Coronary artery (tissue), 2 donors: ENCODE measurements at regions not wholly inside any gene's neighbourhood (a gene's known extent, or its start where the extent isn't known, plus 50 kb on each side); places are given as distances from the start of the nearest gene placed in this dataset.
"Not testable (repeated sequence)": the region's sequence is repeated elsewhere in the genome, so short reads cannot be mapped to it uniquely, and the experiment has no call there.

Experiments
- DNase-seq: peaks from one replicate; pipeline ENCODE4 v3.0.0-alpha.2; 2017; ENCODE audit warnings: low spot score
- H3K27ac ChIP-seq, 2 donors: fragments of 200-600 bp; sonication (generic); one replicate each; pipeline ENCODE4 v1.5.1; 2016 to 2019
- H3K4me3 ChIP-seq: fragments of 200-600 bp; sonication (generic); 2 replicates; pipeline ENCODE4 v1.5.1; 2016; ENCODE audit warnings: mild to moderate bottlenecking, moderate library complexity
- TF ChIP-seq, protein P1 (sequence below): fragments of 200-600 bp; sonication (generic); IDR thresholded peaks from one replicate; pipeline ENCODE4 v1.5.1; 2019; ENCODE audit warnings: antibody characterized with exemption

- Histone ChIP-seq H3K27ac (no peak overlapping the region), H3K4me3 (no peak overlapping the region)
These were observed 745.5 kb downstream of the LRRIQ3 start for GRCh38 chr1:73452522-73452921.

DNA sequence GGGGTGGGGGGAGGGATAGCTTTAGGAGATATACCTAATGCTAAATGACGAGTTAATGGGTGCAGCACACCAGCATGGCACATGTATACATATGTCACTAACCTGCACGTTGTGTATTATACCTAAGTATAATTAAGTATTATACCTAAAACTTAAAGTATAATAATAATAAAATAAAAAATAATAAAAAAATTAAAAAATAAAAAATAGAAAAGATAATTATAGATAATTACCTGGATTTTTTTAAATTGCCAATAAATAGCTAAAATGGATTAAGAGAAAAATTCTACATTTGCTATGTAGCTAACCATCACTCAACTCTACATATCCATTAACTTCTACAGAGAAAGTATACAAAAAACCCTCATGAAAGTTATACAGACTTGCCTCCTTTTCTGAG is 747.3 kb downstream of the LRRIQ3 start:
- not testable (repeated sequence) for H3K27ac ChIP-seq, H3K4me3 ChIP-seq, DNase-seq

More at GRCh38 chr1:73452522-73452921, 745.5 kb downstream of the LRRIQ3 start:
- TF ChIP-seq, protein P1, sequence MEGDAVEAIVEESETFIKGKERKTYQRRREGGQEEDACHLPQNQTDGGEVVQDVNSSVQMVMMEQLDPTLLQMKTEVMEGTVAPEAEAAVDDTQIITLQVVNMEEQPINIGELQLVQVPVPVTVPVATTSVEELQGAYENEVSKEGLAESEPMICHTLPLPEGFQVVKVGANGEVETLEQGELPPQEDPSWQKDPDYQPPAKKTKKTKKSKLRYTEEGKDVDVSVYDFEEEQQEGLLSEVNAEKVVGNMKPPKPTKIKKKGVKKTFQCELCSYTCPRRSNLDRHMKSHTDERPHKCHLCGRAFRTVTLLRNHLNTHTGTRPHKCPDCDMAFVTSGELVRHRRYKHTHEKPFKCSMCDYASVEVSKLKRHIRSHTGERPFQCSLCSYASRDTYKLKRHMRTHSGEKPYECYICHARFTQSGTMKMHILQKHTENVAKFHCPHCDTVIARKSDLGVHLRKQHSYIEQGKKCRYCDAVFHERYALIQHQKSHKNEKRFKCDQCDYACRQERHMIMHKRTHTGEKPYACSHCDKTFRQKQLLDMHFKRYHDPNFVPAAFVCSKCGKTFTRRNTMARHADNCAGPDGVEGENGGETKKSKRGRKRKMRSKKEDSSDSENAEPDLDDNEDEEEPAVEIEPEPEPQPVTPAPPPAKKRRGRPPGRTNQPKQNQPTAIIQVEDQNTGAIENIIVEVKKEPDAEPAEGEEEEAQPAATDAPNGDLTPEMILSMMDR, result no peak
- no peak for DNase-seq

GRCh38 chr1:73411479-73411878 is 786.5 kb downstream of the LRRIQ3 start:
- TF ChIP-seq, protein P1, result no peak
- DNase-seq, result no peak
- Histone ChIP-seq H3K4me3 (no peak overlapping the region), H3K27ac (no peak overlapping the region)

- H3K27ac ChIP-seq, result no peak overlapping the region
- DNase-seq, result no peak
- H3K4me3 ChIP-seq, result no peak overlapping the region
- TF ChIP-seq, protein P1, result no peak
These were observed 796.3 kb downstream of the LRRIQ3 start for GRCh38 chr1:73401666-73402065.

DNA sequence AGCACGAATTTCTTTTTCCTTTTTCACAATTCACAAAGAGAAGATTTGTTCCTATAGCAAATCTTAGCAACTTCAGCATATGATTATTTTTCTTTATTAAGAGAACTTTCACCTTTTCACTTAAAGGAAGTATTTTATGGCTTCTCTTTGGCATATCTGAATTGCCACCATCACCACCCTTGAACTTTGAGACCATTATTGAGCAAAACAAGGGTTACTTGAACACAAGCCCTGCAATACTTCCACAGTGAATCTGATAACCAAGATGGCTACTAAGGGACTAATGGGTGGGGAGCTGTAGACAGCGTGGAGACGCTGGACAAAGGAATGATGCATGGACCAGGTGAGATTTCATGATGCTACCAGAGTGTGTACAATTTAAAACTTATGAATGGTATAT is 815.0 kb downstream of the LRRIQ3 start:
- Histone ChIP-seq H3K4me3 (no peak overlapping the region), H3K27ac (no peak overlapping the region)
- DNase-seq, result no peak
- TF ChIP-seq, protein P1, result no peak

DNA sequence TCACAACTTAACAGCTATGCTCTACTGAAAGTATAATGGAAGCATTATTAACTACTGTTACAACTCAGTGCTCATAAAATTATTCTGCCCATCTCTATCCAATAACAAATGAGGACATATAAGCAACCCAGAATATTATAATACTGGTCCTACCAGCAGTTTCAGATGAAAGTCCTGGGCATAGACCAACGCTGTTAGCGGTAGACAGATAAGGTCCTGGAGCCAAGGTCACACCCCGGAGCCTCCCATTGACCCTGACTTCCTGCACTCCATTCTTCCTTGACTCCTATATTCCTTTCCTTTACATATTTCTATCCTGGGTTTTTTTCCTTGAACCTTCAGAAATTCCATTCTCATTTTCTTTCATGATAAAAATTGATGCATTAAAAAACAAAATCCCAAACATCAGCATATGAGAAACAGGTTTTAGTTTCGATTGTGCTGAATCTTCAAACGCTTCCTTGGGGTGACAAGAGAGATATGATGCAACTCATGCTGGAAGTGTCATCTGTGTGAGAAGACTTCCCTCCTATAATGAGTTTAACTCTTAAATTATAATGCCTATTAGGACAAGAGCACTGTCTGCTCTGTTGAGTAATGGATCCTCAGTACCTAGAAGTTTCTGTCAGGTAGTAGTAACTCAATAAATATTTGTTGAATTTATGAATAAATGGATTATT is 831.1 kb downstream of the LRRIQ3 start:
- no peak for DNase-seq

DNA sequence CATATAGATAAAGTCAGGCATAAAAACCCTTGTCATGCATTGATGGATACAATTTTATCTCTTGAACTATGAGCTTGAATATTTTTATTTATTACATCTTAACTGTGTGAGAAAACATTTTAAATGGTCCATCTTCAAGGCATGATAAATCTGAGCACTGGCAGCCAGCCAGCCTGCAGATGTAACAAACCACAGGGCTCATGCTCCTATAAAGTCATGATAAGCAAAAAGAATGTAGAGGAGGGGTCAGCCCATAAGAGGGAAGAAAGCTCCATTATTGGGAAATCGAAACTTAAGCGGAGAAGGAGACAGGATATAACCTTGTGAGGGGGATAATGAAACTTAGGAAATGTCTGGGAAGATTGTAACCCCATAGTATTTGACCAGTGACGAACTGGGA is 839.0 kb downstream of the LRRIQ3 start:
- no peak overlapping the region for H3K27ac ChIP-seq
- no peak for DNase-seq
- no peak overlapping the region for H3K4me3 ChIP-seq
- TF ChIP-seq, protein P1, result no peak

More for the DNA sequence above, 831.1 kb downstream of the LRRIQ3 start:
- TF ChIP-seq, protein P1, result no peak
- H3K4me3 ChIP-seq, result no peak overlapping the region
- no peak overlapping the region for H3K27ac ChIP-seq
